Transverse colon (tissue), 4 donors: ENCODE measurements at regions not wholly inside any gene's neighbourhood (a gene's known extent, or its start where the extent isn't known, plus 50 kb on each side); places are given as distances from the start of the nearest gene placed in this dataset.

Experiments
- DNase-seq: peaks from one replicate; pipeline ENCODE4 v3.0.0-alpha.2; 2019
- H3K27ac ChIP-seq, 4 donors: fragments of 200-600 bp; sonication (generic); 2 replicates each; pipeline ENCODE4 v1.5.1; 2016 to 2018; ENCODE audit warnings: inconsistent platforms in 4 of 4
- H3K27me3 ChIP-seq: fragments of 200-600 bp; sonication (generic); 2 replicates; pipeline ENCODE4 v1.5.1; 2017; ENCODE audit warnings: inconsistent platforms
- H3K36me3 ChIP-seq, 4 donors: fragments of 200-600 bp; sonication (generic); 2 replicates each; pipeline ENCODE4 v1.5.1; 2017 to 2019; ENCODE audit warnings: inconsistent platforms in 4 of 4
- H3K4me1 ChIP-seq, 4 donors: fragments of 200-600 bp; sonication (generic); 2 replicates each; pipeline ENCODE4 v1.5.1; 2017 to 2020; ENCODE audit warnings: inconsistent platforms in 4 of 4
- H3K4me3 ChIP-seq, 4 donors: fragments of 200-600 bp; sonication (generic); 1 replicate in 1 of 4; 2 replicates in 3 of 4; pipeline versions ENCODE4 v1.5.1 to v1.6.1; 2017 to 2019; ENCODE audit warnings: inconsistent platforms in 4 of 4
- H3K9me3 ChIP-seq, 2 donors: fragments of 200-600 bp; sonication (generic); 2 replicates each; pipeline ENCODE4 v1.5.1; 2017 to 2019; ENCODE audit warnings: inconsistent platforms in 2 of 2
- CTCF ChIP-seq, 5 experiments: fragments of 200-600 bp in 3 of 5; fragments of 450-650 bp in 2 of 5; sonication (generic) in 3 of 5; IDR thresholded peaks; 1 replicate in 2 of 5; 2 replicates in 3 of 5; pipeline ENCODE4 v1.5.1; 2016 to 2017; ENCODE audit warnings: antibody characterized with exemption in 5 of 5, inconsistent platforms in 3 of 5, mild to moderate bottlenecking in 2 of 5, moderate library complexity in 1 of 5
- EP300 ChIP-seq: sonication (generic); formaldehyde crosslinking; IDR thresholded peaks from one replicate; pipeline ENCODE4 v1.6.1; 2017; ENCODE audit warnings: antibody characterized with exemption, low read depth
- POLR2A ChIP-seq: fragments of 450-650 bp; IDR thresholded peaks from one replicate; pipeline ENCODE4 v1.6.1; 2016; ENCODE audit warnings: antibody characterized with exemption, mild to moderate bottlenecking, moderate library complexity
- POLR2AphosphoS5 ChIP-seq, 3 donors: sonication (generic); formaldehyde crosslinking; IDR thresholded peaks; one replicate each; pipeline ENCODE4 v1.6.1; 2016; ENCODE audit warnings: antibody characterized with exemption in 3 of 3
- WGBS, 2 donors: methylation state at CpG; one replicate each; pipeline ENCODE4 v1.1.5; 2018; ENCODE audit warnings: low coverage in 1 of 2; 5-methylcytosine and 5-hydroxymethylcytosine counted together
- in situ Hi-C, 4 donors: fragments of 200-750 bp; cut with MboI; loops; one replicate each; pipeline versions ENCODE4 v1.15.0 to v1.15.1; 2017; ENCODE audit warnings: low sequenced_read_pairs in 3 of 4, low pct_ligation_motif_present in 1 of 4, low pct_unique_long_range_greater_than_20kb in 1 of 4
- intact Hi-C: fragments of 100-400 bp; cut with DNase I; formaldehyde crosslinking; loops from one replicate; pipeline ENCODE4 v1.15.1; 2023; ENCODE audit warnings: low total_unique reads

GRCh38 chr15:88322461-88322860, 65.9 kb upstream of the NTRK3 start:
- in situ Hi-C loops (no loop called here), intact Hi-C loops (no loop called here)
- Histone ChIP-seq H3K4me1 (no peaks in the 10 kb centered on the region), H3K36me3 (no peaks in the 10 kb centered on the region), H3K27me3 (no peaks in the 10 kb centered on the region), H3K27ac (no peak overlapping the region), H3K9me3 (no peaks in the 10 kb centered on the region), H3K4me3 (no peak overlapping the region)
- WGBS, 2 donors, result 68 to 88% methylated on average over 3 of the region's 3 CpGs
- DNase-seq, result no peak
- TF ChIP-seq POLR2A, result no peak
- no peak for TF ChIP-seq POLR2AphosphoS5 (IDR thresholded peaks at IDR 0.05)
- TF ChIP-seq EP300, result no peak
- TF ChIP-seq CTCF (IDR thresholded peaks at IDR 0.05), result no peak

- H3K36me3 ChIP-seq, result no peaks in the 10 kb centered on the region
- H3K4me1 ChIP-seq, result no peaks in the 10 kb centered on the region
- intact Hi-C loops, result no loop called here
- DNase-seq, result no peak
- H3K4me3 ChIP-seq, result no peak overlapping the region
- in situ Hi-C loops, result no loop called here
- 6 to 33% methylated on average over 3 of the region's 3 CpGs for WGBS, 2 donors
- H3K9me3 ChIP-seq, result no peaks in the 10 kb centered on the region
- TF ChIP-seq POLR2AphosphoS5 (IDR thresholded peaks at IDR 0.05) (no peak), POLR2A (no peak), CTCF (IDR thresholded peaks at IDR 0.05) (no peak), EP300 (no peak)
- H3K27me3 ChIP-seq, result no peaks in the 10 kb centered on the region
- H3K27ac ChIP-seq, result no peak overlapping the region
Measured at GRCh38 chr15:88321271-88321670, 64.7 kb upstream of the NTRK3 start.

- H3K27ac ChIP-seq, result no peak overlapping the region
- intact Hi-C loops, result no loop called here
- no peak for DNase-seq
- no peaks in the 10 kb centered on the region for H3K27me3 ChIP-seq
- TF ChIP-seq EP300 (no peak), POLR2AphosphoS5 (IDR thresholded peaks at IDR 0.05) (no peak), POLR2A (no peak), CTCF (IDR thresholded peaks at IDR 0.05) (no peak)
- no peaks in the 10 kb centered on the region for H3K4me1 ChIP-seq
- H3K9me3 ChIP-seq, result no peaks in the 10 kb centered on the region
- in situ Hi-C loops, result no loop called here
- no peak overlapping the region for H3K4me3 ChIP-seq
- H3K36me3 ChIP-seq, result no peaks in the 10 kb centered on the region
- 64 to 65% methylated on average over 3 of the region's 3 CpGs for WGBS, 2 donors
Measured at GRCh38 chr15:88316586-88316985, 60.0 kb upstream of the NTRK3 start.

- Histone ChIP-seq H3K4me3 (no peak overlapping the region), H3K27ac (no peak overlapping the region), H3K4me1 (no peaks in the 10 kb centered on the region), H3K9me3 (no peaks in the 10 kb centered on the region), H3K27me3 (no peaks in the 10 kb centered on the region), H3K36me3 (no peaks in the 10 kb centered on the region)
- 57 to 67% methylated on average over 1 of the region's 1 CpG for WGBS, 2 donors
- TF ChIP-seq POLR2AphosphoS5 (IDR thresholded peaks at IDR 0.05), result no peak
- TF ChIP-seq CTCF (IDR thresholded peaks at IDR 0.05), result no peak
- no peak for TF ChIP-seq POLR2A
- TF ChIP-seq EP300, result no peak
- intact Hi-C loops, result no loop called here
- in situ Hi-C loops, result no loop called here
- no peak for DNase-seq
Measured at GRCh38 chr15:88315221-88315878, 58.8 kb upstream of the NTRK3 start.
